ENCODE measurements at regions not wholly inside any gene's neighbourhood (a gene's known extent, or its start where the extent isn't known, plus 50 kb on each side); places are given as distances from the start of the nearest gene placed in this dataset.
"Not testable (repeated sequence)": the region's sequence is repeated elsewhere in the genome, so short reads cannot be mapped to it uniquely, and the experiment has no call there.

GRCh38 chr5:124796495-124796894, 50.1 kb upstream of the ZNF608 start:
- DNase-seq, result no peak

- no peak for DNase-seq
Measured at GRCh38 chr5:124797665-124798087, 51.2 kb upstream of the ZNF608 start.

DNA sequence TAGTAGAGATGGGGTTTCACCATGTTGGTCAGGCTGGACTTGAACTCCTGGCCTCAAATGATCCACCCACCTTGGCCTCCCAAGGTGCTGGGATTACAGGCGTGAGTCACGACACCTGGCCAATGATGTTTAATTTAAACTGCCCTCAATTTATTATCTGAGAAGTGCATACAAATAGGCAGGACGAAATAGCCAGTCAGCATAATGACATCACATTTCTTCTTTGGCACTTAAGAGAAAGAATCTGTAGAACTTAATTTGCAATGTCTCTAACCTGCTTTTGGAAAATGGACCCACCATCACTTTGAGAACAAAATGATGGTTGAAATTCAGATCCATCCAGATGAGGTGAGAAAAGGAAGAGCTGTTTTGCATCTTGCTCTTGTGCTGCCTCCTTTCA, 52.5 kb upstream of the ZNF608 start:
- no peak for DNase-seq

DNA sequence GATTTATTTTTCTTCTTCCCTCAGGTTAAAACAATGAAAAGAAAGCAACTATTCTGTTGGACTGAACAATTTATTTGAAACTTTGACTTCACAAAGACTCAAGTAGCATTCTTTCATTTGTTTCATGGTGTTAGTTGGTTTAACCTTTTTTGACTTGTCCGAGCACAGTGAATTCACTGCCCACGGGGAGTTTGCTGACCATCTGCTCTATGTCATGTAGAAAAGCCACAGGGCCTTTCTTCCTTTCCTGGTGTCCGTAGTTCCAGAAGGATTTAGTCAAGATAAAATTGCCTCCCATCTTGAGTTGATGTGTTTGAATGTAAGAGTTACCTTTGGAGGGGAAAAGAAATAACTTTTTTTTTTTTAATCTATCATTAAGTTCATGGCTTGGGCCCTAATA, 55.1 kb upstream of the ZNF608 start:
- DNase-seq, result no peak

- DNase-seq, result no peak
Measured at GRCh38 chr5:124803617-124804323, 57.3 kb upstream of the ZNF608 start.

DNA sequence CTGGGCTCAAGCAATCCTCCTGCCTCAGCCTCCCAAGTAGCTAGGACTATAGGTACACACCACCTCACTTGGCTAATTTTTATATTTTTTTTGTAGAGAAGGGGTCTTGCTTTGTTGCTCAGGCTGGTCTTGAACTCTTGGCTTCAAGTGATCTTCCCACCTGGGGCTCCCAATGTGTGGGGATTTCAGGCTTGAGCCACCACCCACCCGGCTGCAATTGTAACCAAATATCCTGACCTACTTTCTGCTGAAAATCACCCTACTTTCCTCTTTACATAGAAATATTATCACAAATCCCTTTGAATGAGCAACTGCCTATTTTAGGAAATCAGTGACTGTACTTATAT, 59.6 kb upstream of the ZNF608 start:
- DNase-seq, result no peak

DNA sequence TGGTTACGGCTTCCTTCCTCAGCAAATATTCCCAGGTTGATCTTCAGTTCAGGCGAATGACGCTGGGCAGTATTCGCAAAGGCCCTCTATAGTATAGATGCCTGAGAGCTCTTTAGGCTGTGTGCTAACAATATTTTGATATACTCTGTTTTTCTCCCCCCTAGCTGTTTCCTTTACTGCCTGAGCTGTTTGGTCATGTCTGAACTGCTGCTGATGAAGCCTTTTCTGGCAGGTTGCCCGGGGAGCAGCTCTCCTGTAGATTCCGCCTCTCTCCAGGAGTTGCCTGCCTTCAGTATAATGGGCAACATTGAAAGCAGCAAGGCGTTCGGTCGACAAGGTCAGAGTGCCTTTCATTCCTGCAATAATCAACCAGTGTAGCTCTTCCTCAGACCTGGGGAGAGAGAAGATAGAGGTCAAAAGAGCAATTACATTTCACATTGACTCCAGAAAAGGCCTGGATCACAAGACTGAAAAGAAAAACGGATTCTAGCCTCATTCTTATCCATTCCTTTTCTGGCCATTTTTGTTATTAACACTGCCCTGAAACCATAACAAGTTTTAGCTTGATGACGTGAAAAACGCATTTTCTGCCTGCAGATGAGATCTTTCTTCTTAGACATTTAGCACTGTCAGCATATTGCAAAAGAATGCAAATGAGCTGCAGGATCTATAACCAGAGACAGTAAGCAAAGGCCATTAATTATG, 60.1 kb upstream of the ZNF608 start:
- DNase-seq, result peak; percentile 87

DNA sequence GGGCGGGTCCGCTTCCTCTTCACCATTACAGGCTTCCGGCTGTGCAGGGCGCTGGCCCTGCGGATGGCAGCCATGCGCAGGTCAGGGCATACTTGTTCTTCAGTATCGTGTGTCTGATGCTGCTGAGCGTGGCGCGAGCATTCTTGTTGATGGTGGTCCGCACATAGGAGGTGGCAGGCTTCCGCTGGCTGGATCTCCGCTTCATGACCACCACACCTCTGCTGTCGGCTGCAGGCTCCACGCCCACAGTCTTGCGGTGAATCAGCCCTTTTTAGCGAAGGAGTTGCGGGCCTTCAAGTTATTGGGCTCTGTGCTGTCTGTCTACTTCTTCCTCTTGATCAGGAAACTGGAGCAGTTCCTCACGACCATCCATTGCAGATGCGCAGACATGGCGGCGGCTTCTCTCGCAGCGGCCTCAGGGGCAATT, 62.4 kb upstream of the ZNF608 start:
- no peak for DNase-seq

DNA sequence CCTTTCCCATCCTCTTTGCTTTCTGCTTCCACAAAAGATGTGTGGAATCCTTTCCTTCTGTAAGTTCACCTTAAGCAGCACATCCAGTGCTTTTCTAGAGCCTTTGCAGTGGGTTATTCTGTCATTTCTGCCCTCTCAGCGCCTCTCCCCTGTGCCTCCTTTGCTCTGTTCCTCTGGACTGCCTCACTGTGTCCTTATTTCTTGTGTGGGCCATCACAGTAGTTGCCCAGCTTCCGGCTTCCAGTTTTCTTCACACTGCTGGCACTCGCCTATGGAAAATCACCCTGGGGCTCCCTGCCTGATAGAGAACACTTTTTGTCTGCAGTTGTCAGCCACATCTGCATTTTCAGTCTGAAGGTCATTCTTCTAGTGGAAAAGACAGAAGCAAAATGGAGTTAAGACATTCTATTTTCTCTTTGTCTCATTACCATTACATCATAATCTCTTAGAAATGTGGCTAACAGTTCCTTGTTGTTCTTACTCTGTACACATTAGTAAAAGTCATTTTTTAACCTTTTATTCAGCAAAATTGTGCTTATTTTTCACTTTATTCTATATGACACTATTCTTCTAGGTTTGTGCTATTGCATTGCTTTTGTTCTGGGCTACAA, 64.1 kb upstream of the ZNF608 start:
- no peak for DNase-seq

DNA sequence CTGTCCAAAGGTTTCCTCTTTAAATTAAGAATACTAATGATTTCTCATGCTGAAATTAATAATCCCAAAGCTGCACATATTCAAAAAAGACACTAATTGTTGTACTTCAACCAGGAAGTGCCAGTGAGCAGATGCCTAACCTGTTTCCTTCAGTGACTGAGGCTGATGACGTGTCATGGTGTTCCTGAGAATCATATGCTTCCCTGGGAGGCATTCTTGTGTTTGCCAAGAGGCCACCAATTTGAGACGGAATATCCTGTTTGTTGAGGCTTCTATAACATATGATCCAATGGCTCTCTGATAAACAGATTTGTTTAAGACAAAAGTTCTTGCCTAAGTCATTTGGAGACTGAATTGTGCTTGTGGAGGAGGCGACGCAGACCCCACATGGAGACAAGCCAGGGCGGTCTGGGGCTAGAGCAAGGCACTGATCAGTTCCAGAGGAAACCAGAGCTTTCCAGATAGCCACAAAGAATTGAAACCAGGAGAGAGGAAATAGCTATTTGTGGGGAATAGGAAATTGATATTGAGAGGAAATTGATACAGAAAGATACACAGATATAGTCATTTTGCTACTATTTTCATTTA, 66.4 kb upstream of the ZNF608 start:
- DNase-seq, result no peak

DNA sequence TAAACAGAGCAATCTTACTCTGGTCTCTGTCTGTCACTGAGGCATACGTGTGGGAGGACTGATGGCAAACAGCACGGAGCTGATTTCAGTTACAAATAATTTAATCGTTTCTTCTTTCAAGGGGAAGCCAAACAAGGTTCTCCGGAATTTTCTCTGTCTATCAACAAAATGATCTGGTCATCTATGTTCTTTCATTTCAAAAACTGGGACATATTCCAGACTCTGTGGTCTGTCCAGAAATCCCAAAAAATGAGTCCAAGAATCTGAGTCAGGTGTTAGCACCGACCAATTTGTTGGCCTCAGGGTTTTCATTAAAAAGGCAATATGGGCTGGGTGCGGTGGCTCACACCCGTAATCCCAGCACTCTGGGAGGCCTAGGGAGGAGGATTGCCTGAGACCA, 69.9 kb upstream of the ZNF608 start:
- no peak for DNase-seq

DNA sequence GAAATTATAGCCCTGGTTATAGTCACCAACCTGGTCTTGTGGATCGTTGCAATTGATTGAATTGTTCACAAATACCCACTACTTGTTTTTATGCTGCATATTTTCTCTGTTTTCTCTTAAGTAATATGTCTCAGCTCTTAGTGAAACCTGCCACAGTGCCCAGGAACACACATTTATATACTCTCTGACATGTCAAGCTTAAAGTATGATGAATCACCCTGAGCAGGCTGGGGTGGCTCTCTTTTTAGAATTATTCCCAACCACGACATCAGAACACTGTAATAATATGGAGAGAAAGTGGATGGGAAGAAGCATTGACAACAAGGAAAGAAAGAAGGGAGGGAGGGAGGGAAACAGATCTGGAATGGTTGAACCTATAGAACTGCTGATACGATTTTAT, 72.8 kb upstream of the ZNF608 start:
- no peak for DNase-seq

- DNase-seq, result no peak
Measured at GRCh38 chr5:124822647-124823046, 76.2 kb upstream of the ZNF608 start.

GRCh38 chr5:124823380-124823779, 76.9 kb upstream of the ZNF608 start:
- DNase-seq, result no peak

- DNase-seq, result no peak
Measured at GRCh38 chr5:124824637-124825158, 78.3 kb upstream of the ZNF608 start.

DNA sequence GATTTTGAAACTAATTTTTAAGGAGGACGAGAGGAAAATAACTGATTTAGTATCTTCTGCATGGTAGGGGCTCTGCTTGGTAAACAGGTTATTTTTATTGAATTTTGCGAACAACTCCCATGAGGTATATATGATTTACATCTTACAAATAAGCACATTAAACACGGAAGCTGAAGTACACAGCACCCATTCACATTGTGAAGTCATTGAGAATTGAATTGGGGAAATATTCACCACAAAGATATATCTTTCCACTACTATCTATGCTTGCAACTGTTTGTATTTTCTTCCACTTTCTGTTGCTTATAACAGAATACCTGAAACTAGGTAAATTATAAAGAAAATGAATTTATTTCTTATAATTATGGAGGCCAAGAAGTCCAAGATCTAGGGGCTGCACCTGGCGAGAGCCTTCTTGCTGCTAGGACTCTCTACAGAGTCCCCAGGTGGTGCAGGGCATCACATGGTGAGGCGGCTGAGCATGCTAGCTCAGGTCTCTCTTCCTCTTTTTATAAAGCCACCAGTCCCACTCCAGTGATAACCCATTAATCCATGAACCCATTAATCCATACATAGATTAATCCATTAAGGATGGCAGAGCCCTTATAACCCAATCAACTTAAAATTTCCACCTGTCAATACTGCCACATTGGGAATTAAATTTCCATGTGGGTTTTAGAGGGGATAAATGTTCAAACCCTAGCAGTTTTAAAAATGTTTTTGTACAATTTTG, 79.0 kb upstream of the ZNF608 start:
- no peak for DNase-seq

GRCh38 chr5:124825983-124826337, 79.5 kb upstream of the ZNF608 start:
- DNase-seq, result no peak

GRCh38 chr5:124828731-124829234, 82.3 kb upstream of the ZNF608 start:
- no peak for DNase-seq

DNA sequence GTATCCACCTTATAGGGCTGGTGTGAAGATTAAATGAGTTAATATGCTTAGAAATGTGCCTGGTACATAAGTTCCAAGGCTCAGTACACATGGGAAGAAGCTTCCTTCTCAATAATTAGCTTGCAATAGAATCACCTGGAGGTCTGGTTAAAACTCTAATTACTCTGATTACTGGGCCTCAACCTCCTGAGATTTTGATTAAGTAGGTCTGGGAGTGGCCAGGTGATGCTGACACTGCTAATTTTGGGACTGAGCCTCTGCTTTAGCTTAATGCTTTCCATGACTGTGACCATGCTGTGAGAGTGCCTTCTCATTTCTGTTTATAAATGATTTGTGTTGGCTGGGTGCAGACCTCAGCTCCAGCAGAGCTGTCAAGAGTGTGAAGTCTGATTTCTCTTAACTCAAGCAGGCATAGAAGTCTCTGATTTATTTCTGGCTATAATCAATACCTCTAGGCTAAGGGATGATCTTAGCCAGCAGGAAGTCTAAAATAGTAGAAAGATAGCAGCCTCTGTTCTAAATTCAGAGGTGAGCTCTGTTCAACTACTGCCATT, 85.3 kb upstream of the ZNF608 start:
- no peak for DNase-seq

DNA sequence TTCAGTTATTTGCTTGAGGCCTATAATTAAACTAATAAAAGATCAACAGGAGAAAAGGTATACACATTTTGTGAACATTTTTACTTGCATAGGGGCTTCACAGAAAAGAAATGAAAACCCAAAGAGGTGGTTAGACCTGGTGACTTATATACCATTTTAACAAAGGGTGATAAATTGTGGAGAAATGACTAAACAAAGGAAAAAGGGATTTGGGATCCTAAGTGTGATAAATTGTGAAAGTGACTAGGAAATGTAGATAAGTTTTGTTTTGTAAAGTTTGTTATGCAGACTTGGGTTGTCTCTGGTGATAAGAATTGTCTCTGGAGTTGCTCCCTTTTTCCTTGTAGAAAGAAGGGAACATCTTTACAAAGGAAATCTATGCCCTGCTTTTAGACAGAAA, 86.1 kb upstream of the ZNF608 start:
- DNase-seq, result no peak

DNA sequence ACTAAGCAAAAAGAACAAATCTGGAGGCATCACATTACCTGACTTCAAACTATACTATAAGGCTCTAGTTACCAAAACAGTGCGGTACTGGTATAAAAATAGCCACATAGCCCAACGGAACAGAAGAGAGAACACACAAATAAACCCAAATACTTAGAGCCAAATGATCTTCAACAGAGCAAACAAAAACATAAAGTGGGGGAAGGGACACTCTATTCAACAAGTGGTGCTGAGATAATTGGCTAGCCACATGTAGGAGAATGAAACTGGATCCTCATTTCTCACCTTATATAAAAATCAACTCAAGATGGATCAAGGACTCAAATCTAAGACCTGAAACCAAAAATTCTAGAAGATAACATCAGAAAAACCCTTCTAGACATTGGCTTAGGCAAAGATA, 89.9 kb upstream of the ZNF608 start:
- DNase-seq, result not testable (repeated sequence)

Data from renal pelvis (tissue), 1 donor.